ENCODE measurements at regions not wholly inside any gene's neighbourhood (a gene's known extent, or its start where the extent isn't known, plus 50 kb on each side); places are given as distances from the start of the nearest gene placed in this dataset.
A peak's percentile ranks its signal among the peaks of the same experiment; 100 is the strongest.
"Not testable (repeated sequence)": the region's sequence is repeated elsewhere in the genome, so short reads cannot be mapped to it uniquely, and the experiment has no call there.

GRCh38 chr15:69914960-69915359 is 182.8 kb downstream of the TLE3 start:
- H3K27me3 ChIP-seq (ENCODE audit: control insufficient read depth, insufficient read depth, low read length): peaks cover 2% of the 10 kb centered on the region

GRCh38 chr15:69916169-69916785 is 181.4 kb downstream of the TLE3 start:
- WGBS (ENCODE audit: insufficient coverage): 77% methylated on average over 4 of the region's 6 CpGs

More at GRCh38 chr15:69914960-69915359, 182.8 kb downstream of the TLE3 start:
- H3K27ac ChIP-seq (ENCODE audit: low read length): no peak overlapping the region
- no peak overlapping the region for H3K4me3 ChIP-seq (ENCODE audit: low read length)
- H3K9me3 ChIP-seq (replicated peaks; ENCODE audit: control insufficient read depth, low read depth, low read length): no peaks in the 10 kb centered on the region
- H3K36me3 ChIP-seq (ENCODE audit: control insufficient read depth, insufficient read depth, low read length): no peaks in the 10 kb centered on the region
- peaks cover 1% of the 10 kb centered on the region for H3K4me1 ChIP-seq (ENCODE audit: control insufficient read depth, insufficient read depth, low read length)
- WGBS (ENCODE audit: insufficient coverage): 89% methylated on average over 2 of the region's 2 CpGs
- DNase-seq: no peak

GRCh38 chr15:69917056-69917455 is 180.7 kb downstream of the TLE3 start:
- DNase-seq: no peak
- H3K27ac ChIP-seq (ENCODE audit: low read length): no peak overlapping the region
- peaks cover 2% of the 10 kb centered on the region for H3K4me1 ChIP-seq (ENCODE audit: control insufficient read depth, insufficient read depth, low read length)
- H3K9me3 ChIP-seq (replicated peaks; ENCODE audit: control insufficient read depth, low read depth, low read length): no peaks in the 10 kb centered on the region
- no CpG with 5 or more reads among the region's 2 CpGs for WGBS (ENCODE audit: insufficient coverage)
- H3K27me3 ChIP-seq (ENCODE audit: control insufficient read depth, insufficient read depth, low read length): no peaks in the 10 kb centered on the region
- H3K4me3 ChIP-seq (ENCODE audit: low read length): no peak overlapping the region
- H3K36me3 ChIP-seq (ENCODE audit: control insufficient read depth, insufficient read depth, low read length): no peaks in the 10 kb centered on the region

More at GRCh38 chr15:69916169-69916785, 181.4 kb downstream of the TLE3 start:
- Histone ChIP-seq H3K36me3 (ENCODE audit: control insufficient read depth, insufficient read depth, low read length) (no peaks in the 10 kb centered on the region), H3K27me3 (ENCODE audit: control insufficient read depth, insufficient read depth, low read length) (no peaks in the 10 kb centered on the region), H3K27ac (ENCODE audit: low read length) (no peak overlapping the region), H3K4me3 (ENCODE audit: low read length) (no peak overlapping the region), H3K4me1 (ENCODE audit: control insufficient read depth, insufficient read depth, low read length) (peaks cover 2% of the 10 kb centered on the region), H3K9me3 (replicated peaks; ENCODE audit: control insufficient read depth, low read depth, low read length) (no peaks in the 10 kb centered on the region)
- DNase-seq: no peak

- H3K36me3 ChIP-seq (ENCODE audit: control insufficient read depth, insufficient read depth, low read length): no peaks in the 10 kb centered on the region
- H3K27me3 ChIP-seq (ENCODE audit: control insufficient read depth, insufficient read depth, low read length): no peaks in the 10 kb centered on the region
- peaks cover 2% of the 10 kb centered on the region for H3K4me1 ChIP-seq (ENCODE audit: control insufficient read depth, insufficient read depth, low read length)
- H3K9me3 ChIP-seq (replicated peaks; ENCODE audit: control insufficient read depth, low read depth, low read length): peaks cover 7% of the 10 kb centered on the region
- 63% methylated on average over 5 of the region's 5 CpGs for WGBS (ENCODE audit: insufficient coverage)
- DNase-seq: peak; percentile 27
- no peak overlapping the region for H3K27ac ChIP-seq (ENCODE audit: low read length)
- H3K4me3 ChIP-seq (ENCODE audit: low read length): no peak overlapping the region
Measured at GRCh38 chr15:69919816-69920215, 177.9 kb downstream of the TLE3 start.

- no CpG with 5 or more reads among the region's 2 CpGs for WGBS (ENCODE audit: insufficient coverage)
- Histone ChIP-seq H3K27ac (ENCODE audit: low read length) (no peak overlapping the region), H3K4me1 (ENCODE audit: control insufficient read depth, insufficient read depth, low read length) (peaks cover 2% of the 10 kb centered on the region), H3K4me3 (ENCODE audit: low read length) (no peak overlapping the region), H3K9me3 (replicated peaks; ENCODE audit: control insufficient read depth, low read depth, low read length) (peaks cover 10% of the 10 kb centered on the region), H3K27me3 (ENCODE audit: control insufficient read depth, insufficient read depth, low read length) (no peaks in the 10 kb centered on the region), H3K36me3 (ENCODE audit: control insufficient read depth, insufficient read depth, low read length) (no peaks in the 10 kb centered on the region)
- DNase-seq: no peak
Measured at GRCh38 chr15:69920221-69920620, 177.5 kb downstream of the TLE3 start.

GRCh38 chr15:69921626-69922619 is 175.8 kb downstream of the TLE3 start:
- Histone ChIP-seq H3K27me3 (ENCODE audit: control insufficient read depth, insufficient read depth, low read length) (no peaks in the 10 kb centered on the region), H3K4me1 (ENCODE audit: control insufficient read depth, insufficient read depth, low read length) (peaks cover 9% of the 10 kb centered on the region), H3K36me3 (ENCODE audit: control insufficient read depth, insufficient read depth, low read length) (no peaks in the 10 kb centered on the region), H3K27ac (ENCODE audit: low read length) (no peak overlapping the region), H3K9me3 (replicated peaks; ENCODE audit: control insufficient read depth, low read depth, low read length) (peaks cover 10% of the 10 kb centered on the region), H3K4me3 (ENCODE audit: low read length) (no peak overlapping the region)
- whole genome bisulfite sequencing (ENCODE audit: insufficient coverage): 90% methylated on average over 2 of the region's 7 CpGs
- no peak for DNase-seq

- no CpG with 5 or more reads among the region's 1 CpG for WGBS (ENCODE audit: insufficient coverage)
- Histone ChIP-seq H3K9me3 (replicated peaks; ENCODE audit: control insufficient read depth, low read depth, low read length) (peaks cover 10% of the 10 kb centered on the region), H3K4me1 (ENCODE audit: control insufficient read depth, insufficient read depth, low read length) (peaks cover 12% of the 10 kb centered on the region), H3K4me3 (ENCODE audit: low read length) (no peak overlapping the region), H3K27me3 (ENCODE audit: control insufficient read depth, insufficient read depth, low read length) (no peaks in the 10 kb centered on the region), H3K36me3 (ENCODE audit: control insufficient read depth, insufficient read depth, low read length) (no peaks in the 10 kb centered on the region), H3K27ac (ENCODE audit: low read length) (no peak overlapping the region)
- no peak for DNase-seq
Measured at GRCh38 chr15:69924531-69924930, 173.2 kb downstream of the TLE3 start.

- H3K4me1 ChIP-seq (ENCODE audit: control insufficient read depth, insufficient read depth, low read length): peaks cover 11% of the 10 kb centered on the region
- DNase-seq: peak; percentile 39
- no peaks in the 10 kb centered on the region for H3K36me3 ChIP-seq (ENCODE audit: control insufficient read depth, insufficient read depth, low read length)
- H3K27me3 ChIP-seq (ENCODE audit: control insufficient read depth, insufficient read depth, low read length): no peaks in the 10 kb centered on the region
- H3K27ac ChIP-seq (ENCODE audit: low read length): no peak overlapping the region
- no peak overlapping the region for H3K4me3 ChIP-seq (ENCODE audit: low read length)
- 67% methylated on average over 1 of the region's 1 CpG for WGBS (ENCODE audit: insufficient coverage)
- peaks cover 10% of the 10 kb centered on the region for H3K9me3 ChIP-seq (replicated peaks; ENCODE audit: control insufficient read depth, low read depth, low read length)
Measured at GRCh38 chr15:69926006-69926405, 171.7 kb downstream of the TLE3 start.

- no peaks in the 10 kb centered on the region for H3K27me3 ChIP-seq (ENCODE audit: control insufficient read depth, insufficient read depth, low read length)
- no peak for DNase-seq
- H3K4me3 ChIP-seq (ENCODE audit: low read length): no peak overlapping the region
- H3K27ac ChIP-seq (ENCODE audit: low read length): no peak overlapping the region
- H3K4me1 ChIP-seq (ENCODE audit: control insufficient read depth, insufficient read depth, low read length): peaks cover 11% of the 10 kb centered on the region
- WGBS (ENCODE audit: insufficient coverage): no CpG with 5 or more reads among the region's 1 CpG
- H3K9me3 ChIP-seq (replicated peaks; ENCODE audit: control insufficient read depth, low read depth, low read length): peaks cover 10% of the 10 kb centered on the region
- no peaks in the 10 kb centered on the region for H3K36me3 ChIP-seq (ENCODE audit: control insufficient read depth, insufficient read depth, low read length)
Measured at GRCh38 chr15:69926721-69927120, 171.0 kb downstream of the TLE3 start.

GRCh38 chr15:69928890-69929289 is 168.8 kb downstream of the TLE3 start:
- not testable (repeated sequence) for H3K27me3 ChIP-seq (ENCODE audit: control insufficient read depth, insufficient read depth, low read length); H3K4me3 ChIP-seq (ENCODE audit: low read length); H3K36me3 ChIP-seq (ENCODE audit: control insufficient read depth, insufficient read depth, low read length); H3K27ac ChIP-seq (ENCODE audit: low read length); DNase-seq; H3K9me3 ChIP-seq (replicated peaks; ENCODE audit: control insufficient read depth, low read depth, low read length)
- 100% methylated on average over 1 of the region's 2 CpGs for WGBS (ENCODE audit: insufficient coverage)
- H3K4me1 ChIP-seq (ENCODE audit: control insufficient read depth, insufficient read depth, low read length): peaks cover 11% of the 10 kb centered on the region
